AG10803 (cell line): ENCODE measurements at regions not wholly inside any gene's neighbourhood (a gene's known extent, or its start where the extent isn't known, plus 50 kb on each side); places are given as distances from the start of the nearest gene placed in this dataset.

Experiments
- DNase-seq: peaks from one replicate; pipeline ENCODE4 v3.0.0; 2010; ENCODE audit warnings: low read depth
- H3K4me3 ChIP-seq: 2 replicates; pipeline ENCODE4 v1.5.1; 2011; ENCODE audit warnings: mild to moderate bottlenecking, low read length, control low read depth
- TF ChIP-seq, protein P1 (sequence below): conservative IDR thresholded peaks from 2 replicates; pipeline ENCODE4 v1.5.1; 2011; ENCODE audit warnings: mild to moderate bottlenecking, low read length, control low read depth, inconsistent platforms

DNA sequence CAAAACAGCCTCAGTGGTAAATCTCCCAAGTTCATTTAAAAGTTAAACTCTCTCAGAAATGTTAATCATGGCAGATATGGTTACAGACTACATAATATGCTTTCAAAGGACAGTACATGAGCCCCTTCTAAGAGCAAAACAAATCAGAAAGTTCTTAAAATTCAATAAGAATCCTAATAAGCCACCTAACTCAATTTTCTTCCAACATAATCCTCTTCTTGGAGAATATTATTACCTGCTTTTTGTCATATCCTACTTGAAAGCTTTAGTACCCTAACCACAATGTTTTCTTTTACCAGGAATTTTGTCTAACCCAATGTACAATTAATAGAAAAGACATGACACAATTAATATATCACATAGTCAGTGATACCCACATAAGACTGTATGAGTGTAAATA lies 236.5 kb upstream of the ATP2B1 start:
- TF ChIP-seq, protein P1, sequence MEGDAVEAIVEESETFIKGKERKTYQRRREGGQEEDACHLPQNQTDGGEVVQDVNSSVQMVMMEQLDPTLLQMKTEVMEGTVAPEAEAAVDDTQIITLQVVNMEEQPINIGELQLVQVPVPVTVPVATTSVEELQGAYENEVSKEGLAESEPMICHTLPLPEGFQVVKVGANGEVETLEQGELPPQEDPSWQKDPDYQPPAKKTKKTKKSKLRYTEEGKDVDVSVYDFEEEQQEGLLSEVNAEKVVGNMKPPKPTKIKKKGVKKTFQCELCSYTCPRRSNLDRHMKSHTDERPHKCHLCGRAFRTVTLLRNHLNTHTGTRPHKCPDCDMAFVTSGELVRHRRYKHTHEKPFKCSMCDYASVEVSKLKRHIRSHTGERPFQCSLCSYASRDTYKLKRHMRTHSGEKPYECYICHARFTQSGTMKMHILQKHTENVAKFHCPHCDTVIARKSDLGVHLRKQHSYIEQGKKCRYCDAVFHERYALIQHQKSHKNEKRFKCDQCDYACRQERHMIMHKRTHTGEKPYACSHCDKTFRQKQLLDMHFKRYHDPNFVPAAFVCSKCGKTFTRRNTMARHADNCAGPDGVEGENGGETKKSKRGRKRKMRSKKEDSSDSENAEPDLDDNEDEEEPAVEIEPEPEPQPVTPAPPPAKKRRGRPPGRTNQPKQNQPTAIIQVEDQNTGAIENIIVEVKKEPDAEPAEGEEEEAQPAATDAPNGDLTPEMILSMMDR: no peak
- DNase-seq: no peak
- no peak overlapping the region for H3K4me3 ChIP-seq

DNA sequence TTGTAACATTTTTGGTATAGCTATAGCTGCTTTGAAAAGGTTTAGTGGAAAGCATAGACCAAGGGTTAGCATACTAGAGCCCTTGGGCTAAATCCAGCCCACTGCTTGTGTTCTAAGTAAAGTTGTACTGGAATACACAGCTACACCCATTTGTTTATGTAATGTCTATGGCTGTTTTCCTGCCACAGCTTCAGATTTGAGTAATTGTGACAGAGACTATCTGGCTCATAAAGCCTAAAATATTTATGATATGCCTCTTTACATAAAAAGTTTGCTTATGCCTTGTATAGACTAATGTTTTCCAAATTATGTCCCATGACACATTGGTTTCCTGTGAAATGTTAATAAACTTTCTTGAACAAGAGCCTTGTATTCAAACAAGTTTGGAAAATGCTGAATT lies 234.8 kb upstream of the ATP2B1 start:
- no peak overlapping the region for H3K4me3 ChIP-seq
- no peak for DNase-seq
- TF ChIP-seq, protein P1: no peak

DNA sequence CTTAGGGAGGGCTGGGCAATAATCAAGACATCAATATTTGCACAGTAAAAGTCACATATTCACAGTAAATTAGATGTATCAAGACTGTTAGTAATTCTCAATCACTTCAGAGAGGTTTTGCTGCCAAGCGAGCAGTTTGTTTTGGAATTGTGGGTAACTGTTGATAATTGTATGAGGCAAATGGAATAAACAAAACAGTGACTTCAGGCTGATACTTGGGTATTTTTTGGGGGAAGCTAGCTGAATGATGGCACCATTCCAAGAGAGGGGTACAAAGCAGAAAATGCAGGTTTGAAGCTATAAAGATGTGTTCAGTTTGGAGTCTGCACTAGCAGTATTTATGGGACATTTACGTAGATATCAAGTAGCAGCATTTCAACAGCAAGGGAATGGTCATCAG lies 232.8 kb upstream of the ATP2B1 start:
- TF ChIP-seq, protein P1: no peak
- no peak for DNase-seq
- no peak overlapping the region for H3K4me3 ChIP-seq

DNA sequence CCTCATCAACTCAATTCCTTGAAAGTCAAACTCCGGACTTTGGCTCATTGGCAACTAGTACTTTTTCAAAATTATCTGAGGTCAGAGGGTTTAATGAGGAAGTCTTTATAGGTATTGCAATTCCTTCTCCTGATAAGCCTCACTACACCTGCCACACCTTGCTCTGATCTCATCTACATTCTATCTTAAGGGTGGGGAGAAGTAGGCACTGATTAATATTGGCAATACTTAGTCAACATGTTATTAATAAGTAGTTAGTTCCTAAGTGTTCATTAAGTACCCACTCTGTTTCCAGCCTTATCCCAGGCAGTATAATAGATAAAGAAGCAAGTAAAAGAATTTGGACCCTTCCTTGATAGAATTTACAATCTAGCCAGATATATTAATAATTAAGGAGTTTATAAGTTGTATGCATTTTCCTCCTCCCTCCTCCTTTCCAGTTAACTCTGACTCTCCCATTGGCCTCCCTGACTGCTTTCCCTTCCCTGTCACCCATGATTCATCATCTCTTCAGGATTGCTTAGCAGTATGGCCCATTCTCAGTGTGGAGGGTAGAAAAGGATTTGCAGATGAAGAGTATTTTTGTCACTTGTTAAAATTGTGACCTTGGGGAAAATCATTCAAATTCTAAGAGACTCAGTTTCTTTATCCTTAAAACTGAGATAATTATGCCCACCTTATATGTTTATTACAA lies 231.0 kb upstream of the ATP2B1 start:
- TF ChIP-seq, protein P1: no peak
- DNase-seq: no peak

DNA sequence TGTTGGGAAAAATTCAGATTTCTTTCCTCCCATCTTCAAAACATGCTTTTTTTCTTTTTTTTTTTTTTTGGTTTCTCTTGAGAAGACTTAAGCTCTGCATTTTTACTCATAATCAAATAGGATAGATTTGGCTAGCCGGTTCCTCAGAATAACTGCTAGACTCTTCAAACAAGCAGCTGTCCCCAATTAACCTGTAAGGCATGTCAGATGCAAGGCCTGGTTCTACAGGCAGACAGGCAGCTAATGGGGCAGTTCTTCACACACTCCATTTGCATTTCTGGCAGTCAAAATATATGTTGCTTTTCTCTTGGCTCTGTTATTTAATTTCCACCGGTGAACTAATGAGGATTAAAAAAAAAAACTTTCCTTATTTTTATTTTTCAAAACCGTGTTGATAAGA lies 228.0 kb upstream of the ATP2B1 start:
- TF ChIP-seq, protein P1: no peak
- DNase-seq: no peak
- no peak overlapping the region for H3K4me3 ChIP-seq

More for the DNA sequence above, 231.0 kb upstream of the ATP2B1 start:
- no peak overlapping the region for H3K4me3 ChIP-seq

DNA sequence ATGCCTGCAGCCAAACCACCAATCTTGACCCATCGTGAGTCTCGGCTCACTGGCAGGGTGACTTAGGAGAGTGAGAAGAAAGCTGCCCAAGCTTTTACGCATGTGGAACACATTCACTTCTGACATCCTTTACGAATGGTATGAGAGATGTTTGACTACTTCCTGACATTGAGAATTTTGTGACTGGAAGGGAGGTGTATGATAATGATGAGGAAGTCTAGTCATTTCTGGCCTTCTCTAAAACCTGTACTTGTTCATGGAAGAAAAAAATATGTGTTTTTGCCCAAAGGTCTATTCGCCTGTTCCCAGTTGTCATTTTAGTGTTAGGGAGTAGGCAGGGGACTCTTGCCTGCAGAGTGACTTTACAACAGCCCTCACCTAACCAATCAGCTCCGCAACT lies 227.2 kb upstream of the ATP2B1 start:
- TF ChIP-seq, protein P1: no peak
- no peak overlapping the region for H3K4me3 ChIP-seq
- no peak for DNase-seq

DNA sequence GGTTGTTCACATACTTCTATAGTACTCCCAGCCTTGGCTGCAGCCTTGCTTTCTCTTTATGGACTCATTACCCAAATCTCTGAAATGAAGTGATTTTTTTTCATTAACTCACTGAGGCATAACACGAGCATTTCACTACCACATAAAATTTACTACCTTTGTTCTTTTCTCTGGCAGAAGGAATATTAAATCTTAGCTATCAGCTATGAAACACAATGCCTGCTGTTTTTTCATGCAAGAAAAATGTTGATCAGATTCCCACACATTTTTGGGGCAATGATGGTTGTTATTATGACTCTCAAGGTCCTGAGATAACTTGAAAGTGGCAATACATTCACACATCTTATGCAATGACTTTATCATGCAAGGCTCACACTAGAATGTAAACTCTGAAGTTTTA lies 225.3 kb upstream of the ATP2B1 start:
- TF ChIP-seq, protein P1: no peak
- H3K4me3 ChIP-seq: no peak overlapping the region
- peak; percentile 88 for DNase-seq
